ENCODE measurements at regions not wholly inside any gene's neighbourhood (a gene's known extent, or its start where the extent isn't known, plus 50 kb on each side); places are given as distances from the start of the nearest gene placed in this dataset.

DNA sequence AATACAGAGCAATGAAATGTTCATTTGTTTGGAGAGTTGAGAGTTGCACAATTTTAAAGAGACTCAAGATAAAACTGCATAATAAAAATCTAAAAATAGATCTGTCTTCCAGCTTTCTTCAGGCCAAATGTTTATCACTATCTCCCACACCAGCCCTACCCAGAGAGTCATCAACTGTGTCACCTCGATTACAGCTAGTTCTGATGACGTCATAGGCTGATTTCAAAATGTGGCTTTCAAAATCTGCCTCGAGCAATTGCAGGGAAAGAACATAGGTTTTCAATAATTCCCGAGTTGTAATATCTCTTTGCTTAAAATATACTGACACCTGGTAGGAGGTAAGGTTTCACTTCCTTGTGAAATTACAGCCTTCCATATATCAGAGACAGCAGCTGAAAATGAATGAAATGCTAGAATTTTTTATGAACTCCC, 677.6 kb upstream of the ID2 start (continued):
- TF ChIP-seq MGA (IDR thresholded peaks at IDR 0.05) (no peak; the same call in 1 of the 2 replicates), ZNF212 (CRISPR knock-in tag; IDR thresholded peaks at IDR 0.05) (no peak), HNRNPK (IDR thresholded peaks at IDR 0.05; ENCODE audit: low read depth, low read length, poor library complexity, severe bottlenecking) (no peak), ZNF274 (IDR thresholded peaks at IDR 0.05; ENCODE audit: borderline replicate concordance, low read depth, low read length) (no peak), RBM39 (optimal IDR thresholded peaks at IDR 0.05; ENCODE audit: low read depth, low read length) (no peak), HDAC2 (IDR thresholded peaks at IDR 0.05) (peak; percentile 29; the same call in 1 of the 2 replicates), GABPB2 (CRISPR knock-in tag; conservative IDR thresholded peaks at IDR 0.05) (no peak), ETV1 (tag; conservative IDR thresholded peaks at IDR 0.05; ENCODE audit: low read depth) (no peak), ZNF23 (CRISPR knock-in tag; IDR thresholded peaks at IDR 0.05) (no peak), FOXO4 (CRISPR knock-in tag; IDR thresholded peaks at IDR 0.05) (no peak), ZNF77 (CRISPR knock-in tag; IDR thresholded peaks at IDR 0.05) (no peak), NR3C1 (CRISPR knock-in tag; IDR thresholded peaks at IDR 0.05) (no peak), POLR2G (IDR thresholded peaks at IDR 0.05; ENCODE audit: low read depth, low read length) (no peak)
- TF ChIP-seq, protein P1, sequence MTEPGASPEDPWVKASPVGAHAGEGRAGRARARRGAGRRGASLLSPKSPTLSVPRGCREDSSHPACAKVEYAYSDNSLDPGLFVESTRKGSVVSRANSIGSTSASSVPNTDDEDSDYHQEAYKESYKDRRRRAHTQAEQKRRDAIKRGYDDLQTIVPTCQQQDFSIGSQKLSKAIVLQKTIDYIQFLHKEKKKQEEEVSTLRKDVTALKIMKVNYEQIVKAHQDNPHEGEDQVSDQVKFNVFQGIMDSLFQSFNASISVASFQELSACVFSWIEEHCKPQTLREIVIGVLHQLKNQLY (CRISPR knock-in tag; conservative IDR thresholded peaks at IDR 0.05), result no peak

Measured in K562 (cell line).